HCT116 (cell line): ENCODE measurements at regions not wholly inside any gene's neighbourhood (a gene's known extent, or its start where the extent isn't known, plus 50 kb on each side); places are given as distances from the start of the nearest gene placed in this dataset.

Experiments
- CBX3 ChIP-seq: IDR thresholded peaks from 2 replicates; pipeline ENCODE4 v1.6.1; 2012; ENCODE audit warnings: low read depth
- CTCF ChIP-seq, 3 experiments: fragments of 200-600 bp in 1 of 3; sonication (generic) in 1 of 3; IDR thresholded peaks in 2 of 3; conservative IDR thresholded peaks in 1 of 3; 2 replicates each; pipeline ENCODE4 v1.5.1; 2012 to 2017; ENCODE audit warnings: low read depth in 2 of 3, low read length in 2 of 3, antibody characterized with exemption in 1 of 3, borderline replicate concordance in 1 of 3, control low read depth in 1 of 3, mild to moderate bottlenecking in 1 of 3, mixed read lengths in 1 of 3, mixed run types in 1 of 3, moderate library complexity in 1 of 3; ENCODE audit not compliant: insufficient read depth in 1 of 3
- EZH2phosphoT487 ChIP-seq: fragments of 200-600 bp; IDR thresholded peaks from 2 replicates; pipeline ENCODE4 v1.6.1; 2018; ENCODE audit warnings: antibody characterized with exemption, borderline replicate concordance
- POLR2A ChIP-seq: IDR thresholded peaks from 2 replicates; pipeline ENCODE4 v1.7.0; 2011; ENCODE audit warnings: borderline replicate concordance; ENCODE audit not compliant: insufficient read depth, insufficient read length; ENCODE audit errors: extremely low read depth
- POLR2AphosphoS5 ChIP-seq: IDR thresholded peaks from 2 replicates; pipeline ENCODE4 v1.6.1; 2011; ENCODE audit warnings: mild to moderate bottlenecking, low read depth, low read length, moderate library complexity
- RAD21 ChIP-seq: IDR thresholded peaks from 2 replicates; pipeline ENCODE4 v1.6.1; 2012; ENCODE audit warnings: low read depth, mild to moderate bottlenecking
- REST ChIP-seq: IDR thresholded peaks from 2 replicates; pipeline ENCODE4 v1.6.1; 2012; ENCODE audit warnings: low read depth
- SP1 ChIP-seq: IDR thresholded peaks from 2 replicates; pipeline ENCODE4 v1.6.1; 2012; ENCODE audit warnings: low read depth
- SRF ChIP-seq: IDR thresholded peaks from 2 replicates; pipeline ENCODE4 v1.6.1; 2012; ENCODE audit warnings: low read depth
- TCF7L2 ChIP-seq: IDR thresholded peaks from 2 replicates; pipeline ENCODE4 v1.7.0; 2011; ENCODE audit warnings: borderline replicate concordance, inconsistent platforms; ENCODE audit not compliant: insufficient read depth, insufficient read length; ENCODE audit errors: extremely low read depth
- ZNF274 ChIP-seq: fragments of 200-500 bp; sonication (Bioruptor generic); IDR thresholded peaks from 2 replicates; pipeline ENCODE4 v1.6.1; 2014; ENCODE audit warnings: mild to moderate bottlenecking, low read depth, low read length, inconsistent platforms
- TF ChIP-seq, protein P1 (sequence below): IDR thresholded peaks from 2 replicates; pipeline ENCODE4 v1.6.1; 2012

DNA sequence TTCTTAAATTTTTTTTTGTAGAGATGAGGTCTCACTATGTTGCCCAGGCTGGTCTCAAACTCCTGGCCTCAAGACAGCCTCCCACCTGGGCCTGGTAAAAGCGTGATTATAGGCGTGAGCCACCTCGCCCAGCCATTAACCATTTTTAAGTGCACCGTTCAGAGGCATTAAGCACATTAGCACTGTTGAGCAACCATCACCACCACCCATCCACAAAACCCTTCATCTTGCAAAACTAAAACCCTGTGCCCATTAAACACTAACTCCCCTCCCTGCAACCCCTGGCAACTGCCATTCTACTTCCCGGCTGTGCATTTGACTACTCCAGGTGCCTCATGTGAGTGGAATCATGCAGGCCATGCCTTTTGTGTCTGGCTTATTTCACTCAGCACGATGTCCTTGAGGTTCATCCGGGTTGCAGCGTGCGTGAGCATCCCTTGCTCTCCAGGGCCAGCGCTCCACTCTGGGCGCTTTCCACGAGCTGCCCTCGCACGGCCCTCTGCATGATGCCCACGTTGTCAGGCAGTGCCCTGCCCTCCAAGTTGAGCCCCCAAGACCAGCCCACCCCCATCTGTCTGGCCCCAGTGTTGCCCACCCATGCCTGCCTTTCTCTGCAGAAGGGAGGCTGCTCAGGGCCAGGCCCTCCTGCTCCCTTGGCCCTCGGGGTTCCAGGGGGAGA is 63.0 kb upstream of the GLI2 start:
- no peak for TF ChIP-seq CTCF (IDR thresholded peaks at IDR 0.05 in 2 of 3, conservative IDR thresholded peaks at IDR 0.05 in 1 of 3; ENCODE audit: borderline replicate concordance in 1 of 3, insufficient read depth in 1 of 3, low read depth in 2 of 3, low read length in 2 of 3)
- TF ChIP-seq SRF, result no peak
- no peak for TF ChIP-seq SP1
- no peak for TF ChIP-seq POLR2AphosphoS5
- no peak for TF ChIP-seq POLR2A
- TF ChIP-seq CBX3, result no peak
- TF ChIP-seq RAD21, result no peak
- TF ChIP-seq, protein P1, sequence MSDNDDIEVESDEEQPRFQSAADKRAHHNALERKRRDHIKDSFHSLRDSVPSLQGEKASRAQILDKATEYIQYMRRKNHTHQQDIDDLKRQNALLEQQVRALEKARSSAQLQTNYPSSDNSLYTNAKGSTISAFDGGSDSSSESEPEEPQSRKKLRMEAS, result no peak
- TF ChIP-seq TCF7L2, result no peak
- no peak for TF ChIP-seq REST
- no peak for TF ChIP-seq ZNF274
- TF ChIP-seq EZH2phosphoT487, result no peak
